ENCODE measurements at regions not wholly inside any gene's neighbourhood (a gene's known extent, or its start where the extent isn't known, plus 50 kb on each side); places are given as distances from the start of the nearest gene placed in this dataset.

DNA sequence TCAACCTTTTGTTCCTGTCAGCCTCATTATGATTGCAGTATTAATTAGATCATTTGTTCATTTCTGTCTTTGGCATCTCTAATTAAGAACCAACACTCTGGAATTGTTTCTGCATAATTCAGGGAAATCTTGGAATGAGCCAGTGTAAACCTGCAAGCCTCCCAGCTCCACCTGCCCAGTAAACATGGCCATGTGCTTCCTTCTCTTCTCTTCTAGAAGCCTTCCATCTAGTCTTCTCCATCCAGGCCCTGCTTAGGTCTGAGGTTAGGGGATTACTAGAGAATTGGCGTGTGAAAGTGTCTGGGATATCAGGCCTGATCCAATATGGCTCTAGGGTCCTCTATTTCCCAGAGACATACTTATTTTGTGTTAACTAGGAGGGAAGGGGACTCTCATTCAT is 528.0 kb downstream of the AACS start:
- TF ChIP-seq, protein P1, sequence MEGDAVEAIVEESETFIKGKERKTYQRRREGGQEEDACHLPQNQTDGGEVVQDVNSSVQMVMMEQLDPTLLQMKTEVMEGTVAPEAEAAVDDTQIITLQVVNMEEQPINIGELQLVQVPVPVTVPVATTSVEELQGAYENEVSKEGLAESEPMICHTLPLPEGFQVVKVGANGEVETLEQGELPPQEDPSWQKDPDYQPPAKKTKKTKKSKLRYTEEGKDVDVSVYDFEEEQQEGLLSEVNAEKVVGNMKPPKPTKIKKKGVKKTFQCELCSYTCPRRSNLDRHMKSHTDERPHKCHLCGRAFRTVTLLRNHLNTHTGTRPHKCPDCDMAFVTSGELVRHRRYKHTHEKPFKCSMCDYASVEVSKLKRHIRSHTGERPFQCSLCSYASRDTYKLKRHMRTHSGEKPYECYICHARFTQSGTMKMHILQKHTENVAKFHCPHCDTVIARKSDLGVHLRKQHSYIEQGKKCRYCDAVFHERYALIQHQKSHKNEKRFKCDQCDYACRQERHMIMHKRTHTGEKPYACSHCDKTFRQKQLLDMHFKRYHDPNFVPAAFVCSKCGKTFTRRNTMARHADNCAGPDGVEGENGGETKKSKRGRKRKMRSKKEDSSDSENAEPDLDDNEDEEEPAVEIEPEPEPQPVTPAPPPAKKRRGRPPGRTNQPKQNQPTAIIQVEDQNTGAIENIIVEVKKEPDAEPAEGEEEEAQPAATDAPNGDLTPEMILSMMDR (IDR thresholded peaks at IDR 0.05), result no peak
- no peak for TF ChIP-seq EZH2 (IDR thresholded peaks at IDR 0.05)
